GM12878 (cell line): ENCODE measurements at regions not wholly inside any gene's neighbourhood (a gene's known extent, or its start where the extent isn't known, plus 50 kb on each side); places are given as distances from the start of the nearest gene placed in this dataset.

ENCODE experiments used
- ATAC-seq: fragments of 200-7000 bp; cut with Tn5 transposase; 3 replicates; pipeline ENCODE4 v1.9.1; 2020; ENCODE audit warnings: mild to moderate bottlenecking, moderate library complexity
- BruUV-seq: library from RNA; stranded (reverse); fragments of 400-500 nt; replicated peaks from 2 replicates; lab custom pipeline; 2021; lab: Mats Ljungman, UMichigan
- CTCF ChIA-PET: fragments of 300-600 bp; sonication (Branson Sonifier 250); formaldehyde crosslinking; extraction: SDS; loops from one replicate; lab custom pipeline; 2021; ENCODE audit warnings: inconsistent platforms; lab: Yijun Ruan, JAX
- POLR2A ChIA-PET: fragments of 350-600 bp; formaldehyde crosslinking; extraction: SDS; loops from one replicate; lab custom pipeline; 2021; ENCODE audit warnings: inconsistent platforms; lab: Charles Lee
- RAD21 ChIA-PET: fragments of 300-600 bp; sonication (Branson Sonifier 250); formaldehyde crosslinking; loops from one replicate; lab custom pipeline; 2023; ENCODE audit warnings: antibody characterized with exemption; ENCODE audit not compliant: unreplicated experiment; lab: Charles Lee
- SMC1A ChIA-PET: fragments of 300-600 bp; sonication (Branson Sonifier 250); formaldehyde crosslinking; loops from one replicate; lab custom pipeline; 2023; ENCODE audit not compliant: unreplicated experiment, uncharacterized antibody; lab: Charles Lee
- DNase-seq: peaks from one replicate; pipeline ENCODE4 v3.0.0-alpha.2; 2011; ENCODE audit warnings: low read depth, low spot score
- FAIRE-seq: peaks from 3 replicates; lab custom pipeline; 2011; peaks lifted over from hg19 to GRCh38; lab: Jason Lieb, UNC
- H2AFZ ChIP-seq: 2 replicates; pipeline ENCODE4 v1.6.0; 2011; ENCODE audit warnings: low read depth, low read length, control low read depth; ENCODE audit not compliant: control insufficient read depth
- H3K27ac ChIP-seq: 2 replicates; pipeline ENCODE4 v1.5.1; 2011; ENCODE audit warnings: control low read depth; ENCODE audit not compliant: control insufficient read depth, insufficient read depth
- H3K27me3 ChIP-seq, 2 experiments: replicated peaks in 1 of 2; 2 replicates each; pipeline versions ENCODE4 v1.6.0 to v1.6.1; 2011; ENCODE audit warnings: low read length in 1 of 2; ENCODE audit not compliant: control insufficient read depth in 2 of 2, insufficient read depth in 2 of 2
- H3K36me3 ChIP-seq, 2 experiments: 2 replicates each; pipeline ENCODE4 v1.5.1; 2011; ENCODE audit warnings: low read length in 1 of 2; ENCODE audit not compliant: control insufficient read depth in 2 of 2, insufficient read depth in 2 of 2
- H3K4me1 ChIP-seq: 2 replicates; pipeline ENCODE4 v1.6.1; 2011; ENCODE audit warnings: mild to moderate bottlenecking, low read length, moderate library complexity, mixed read lengths; ENCODE audit not compliant: control insufficient read depth, insufficient read depth
- H3K4me2 ChIP-seq: 2 replicates; pipeline ENCODE4 v1.6.0; 2011; ENCODE audit warnings: control low read depth; ENCODE audit not compliant: control insufficient read depth, insufficient read depth
- H3K4me3 ChIP-seq: fragments of 200-600 bp; sonication (generic); 2 replicates; pipeline ENCODE4 v1.5.1; 2016
- H3K79me2 ChIP-seq: 2 replicates; pipeline ENCODE4 v1.6.0; 2011; ENCODE audit warnings: low read length; ENCODE audit not compliant: control insufficient read depth, insufficient read depth
- H3K9ac ChIP-seq: 2 replicates; pipeline ENCODE4 v1.8.0; 2011; ENCODE audit warnings: low read length, control low read depth, mixed read lengths; ENCODE audit not compliant: control insufficient read depth, insufficient read depth
- H3K9me3 ChIP-seq: replicated peaks from 3 replicates; pipeline ENCODE4 v1.5.1; 2011; ENCODE audit warnings: mild to moderate bottlenecking, low read length; ENCODE audit not compliant: control insufficient read depth, insufficient read depth
- H4K20me1 ChIP-seq: 2 replicates; pipeline ENCODE4 v1.6.0; 2011; ENCODE audit not compliant: control insufficient read depth, insufficient read depth
- CBX3 ChIP-seq: fragments of 200-600 bp; sonication (generic); IDR thresholded peaks from 2 replicates; pipeline ENCODE4 v1.6.1; 2016; ENCODE audit warnings: low read depth, borderline replicate concordance
- E4F1 ChIP-seq: fragments of 450-650 bp; IDR thresholded peaks from 2 replicates; pipeline ENCODE4 v1.6.1; 2018; ENCODE audit warnings: borderline replicate concordance, mild to moderate bottlenecking; ENCODE audit not compliant: partially characterized antibody
- GATAD2B ChIP-seq: fragments of 450-650 bp; conservative IDR thresholded peaks from 2 replicates; pipeline ENCODE4 v1.6.1; 2017; ENCODE audit warnings: low read depth, mild to moderate bottlenecking, moderate library complexity
- LARP7 ChIP-seq: fragments of 450-650 bp; IDR thresholded peaks from 2 replicates; pipeline ENCODE4 v1.6.1; 2017; ENCODE audit warnings: mild to moderate bottlenecking
- RELA ChIP-seq: fragments of 450-650 bp; IDR thresholded peaks from 2 replicates; pipeline ENCODE4 v1.8.0; 2014; ENCODE audit warnings: borderline replicate concordance; ENCODE audit not compliant: partially characterized antibody
- WGBS: methylation state at CpG from one replicate; pipeline ENCODE4 v1.1.6; 2016; ENCODE audit warnings: low lambda C conversion rate; ENCODE audit not compliant: insufficient replicate concordance, insufficient coverage; ENCODE audit errors: missing lambda C conversion rate; 5-methylcytosine and 5-hydroxymethylcytosine counted together
- in situ Hi-C: fragments of 300-500 bp; cut with MboI; formaldehyde crosslinking; loops from 9 replicates; pipeline ENCODE4 v1.14.3; 2018; ENCODE audit warnings: mixed read lengths
- intact Hi-C: fragments of 100-400 bp; cut with micrococcal nuclease; formaldehyde crosslinking; loops from one replicate; pipeline ENCODE4 v1.14.2; 2022; ENCODE audit not compliant: unreplicated experiment

- no peak for TF ChIP-seq E4F1
- no peak for TF ChIP-seq CBX3
- TF ChIP-seq LARP7, result no peak
- TF ChIP-seq RELA, result no peak
- TF ChIP-seq, all 136 proteins: peak for 0
Observed at GRCh38 chr17:79452706-79453105, 158.1 kb downstream of the RBFOX3 start (continued).

GRCh38 chr17:79451167-79451566 is 159.7 kb downstream of the RBFOX3 start:
- RAD21 ChIA-PET, result no interaction called here
- H3K27me3 ChIP-seq, result no peaks in the 10 kb centered on the region; a peak in 1 of 4 replicates
- TF ChIP-seq GATAD2B, result no peak
- TF ChIP-seq, all 136 proteins: peak for 0
- Histone ChIP-seq H3K27ac (no peak overlapping the region), H3K9ac (no peak overlapping the region), H3K4me3 (no peak overlapping the region), H2AFZ (no peak overlapping the region), H3K4me1 (no peaks in the 10 kb centered on the region), H4K20me1 (no peaks in the 10 kb centered on the region), H3K79me2 (no peaks in the 10 kb centered on the region), H3K4me2 (no peak overlapping the region), H3K9me3 (no peaks in the 10 kb centered on the region; the same call in 2 of the 3 replicates), H3K36me3 (no peaks in the 10 kb centered on the region)
- ATAC-seq (no peak), FAIRE-seq (no peak), DNase-seq (no peak)
- no TSS peak for BruUV-seq
- in situ Hi-C loops (no loop called here), intact Hi-C loops (no loop called here)
- ChIA-PET CTCF (no interaction called here), POLR2A (no interaction called here), SMC1A (no interaction called here)
- 9% methylated on average over 7 of the region's 7 CpGs for WGBS
